SK-N-MC (cell line): ENCODE measurements at regions not wholly inside any gene's neighbourhood (a gene's known extent, or its start where the extent isn't known, plus 50 kb on each side); places are given as distances from the start of the nearest gene placed in this dataset.

Experiments used
- EZH2 ChIP-seq: fragments of 200-600 bp; sonication (generic); IDR thresholded peaks from one replicate; pipeline ENCODE4 v1.6.1; 2017; ENCODE audit warnings: antibody characterized with exemption
- POLR2AphosphoS5 ChIP-seq: IDR thresholded peaks from 2 replicates; pipeline ENCODE4 v1.6.1; 2012; ENCODE audit warnings: mild to moderate bottlenecking, low read depth, low read length, borderline replicate concordance

GRCh38 chr11:24295360-24295759, 201.5 kb upstream of the LUZP2 start:
- TF ChIP-seq EZH2 (no peak), POLR2AphosphoS5 (no peak)
